T-helper 2 cell (primary cell): ENCODE measurements at regions not wholly inside any gene's neighbourhood (a gene's known extent, or its start where the extent isn't known, plus 50 kb on each side); places are given as distances from the start of the nearest gene placed in this dataset.
"Not testable (repeated sequence)": the region's sequence is repeated elsewhere in the genome, so short reads cannot be mapped to it uniquely, and the experiment has no call there.

Experiments
- DNase-seq, 5 experiments: peaks; one replicate each; pipeline versions ENCODE4 v3.0.0 to v3.0.0-alpha.2; 2012 to 2022

GRCh38 chr1:196160066-196160795, 448.0 kb downstream of the KCNT2 start:
- DNase-seq, result no peak

- DNase-seq, result no peak
Observed at GRCh38 chr1:196155586-196155985, 452.7 kb downstream of the KCNT2 start.

DNA sequence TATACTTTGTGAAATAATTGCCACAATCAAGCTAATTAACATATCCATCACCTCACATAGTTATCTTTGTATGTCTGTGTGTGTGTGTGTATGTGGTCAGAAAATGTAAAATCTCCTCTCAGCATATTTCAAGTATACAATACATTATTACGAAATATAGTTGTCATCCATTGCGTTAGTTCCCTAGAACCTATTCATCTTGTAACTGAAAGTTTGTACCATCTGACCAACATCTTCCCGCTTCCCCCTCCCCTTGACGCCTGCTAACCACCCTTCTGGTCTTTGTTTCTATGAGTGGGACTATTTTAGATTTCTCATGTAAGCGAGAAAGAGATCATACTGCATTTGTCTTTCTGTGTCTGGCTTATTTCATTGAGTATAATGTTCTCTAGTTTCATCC, 455.3 kb downstream of the KCNT2 start:
- peak in 1 of 5 experiments; percentile 41 for DNase-seq

- no peak for DNase-seq
Observed at GRCh38 chr1:196152086-196152485, 456.2 kb downstream of the KCNT2 start.

DNA sequence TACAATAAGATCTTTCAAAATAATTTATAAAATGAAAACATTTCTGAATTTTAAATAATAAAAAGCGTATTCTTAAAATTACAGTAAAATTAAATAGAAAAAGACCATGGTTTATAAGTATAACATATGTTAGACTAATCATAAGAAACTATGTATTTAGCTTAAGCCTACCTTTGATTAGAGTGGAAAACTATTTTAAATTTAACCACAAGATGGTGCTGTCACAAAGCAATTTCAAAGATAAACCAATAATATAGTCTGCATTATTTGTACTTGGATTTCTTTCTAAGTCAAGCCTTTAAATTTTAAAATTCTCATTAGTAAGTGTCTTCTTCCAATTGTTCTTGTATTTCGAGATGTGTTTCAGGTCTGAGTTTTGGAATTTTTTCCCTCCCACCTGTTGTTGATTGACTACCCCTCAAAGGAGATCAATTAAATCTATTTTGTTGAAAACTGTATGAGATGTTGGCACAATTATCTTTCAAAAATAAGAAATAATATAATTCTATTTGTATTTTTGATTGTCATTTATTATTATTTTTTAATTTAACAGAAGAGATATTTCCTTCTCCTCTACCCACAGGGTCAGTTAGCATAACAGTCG, 459.8 kb downstream of the KCNT2 start:
- DNase-seq, result peak in 1 of 5 experiments; percentile 16

- DNase-seq, result no peak
Observed at GRCh38 chr1:196147530-196147929, 460.7 kb downstream of the KCNT2 start.

DNA sequence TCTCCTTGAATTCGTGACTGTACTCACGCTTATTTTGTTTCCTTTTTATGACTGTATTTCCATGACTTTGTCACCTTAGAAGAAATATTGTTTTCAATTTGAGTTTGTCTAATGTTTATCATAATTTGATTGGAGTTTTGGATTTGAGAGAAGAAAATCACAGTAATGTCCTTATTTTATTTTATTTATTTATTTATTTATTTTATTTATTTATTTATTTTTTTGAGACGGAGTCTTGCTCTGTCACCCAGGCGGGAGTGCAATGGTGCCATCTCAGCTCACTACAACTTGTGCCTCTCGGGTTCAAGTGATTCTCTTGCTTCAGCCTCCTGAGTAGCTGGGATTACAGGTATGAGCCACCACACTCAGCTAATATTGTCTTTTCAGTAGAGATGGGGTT, 463.1 kb downstream of the KCNT2 start:
- not testable (repeated sequence) for DNase-seq

DNA sequence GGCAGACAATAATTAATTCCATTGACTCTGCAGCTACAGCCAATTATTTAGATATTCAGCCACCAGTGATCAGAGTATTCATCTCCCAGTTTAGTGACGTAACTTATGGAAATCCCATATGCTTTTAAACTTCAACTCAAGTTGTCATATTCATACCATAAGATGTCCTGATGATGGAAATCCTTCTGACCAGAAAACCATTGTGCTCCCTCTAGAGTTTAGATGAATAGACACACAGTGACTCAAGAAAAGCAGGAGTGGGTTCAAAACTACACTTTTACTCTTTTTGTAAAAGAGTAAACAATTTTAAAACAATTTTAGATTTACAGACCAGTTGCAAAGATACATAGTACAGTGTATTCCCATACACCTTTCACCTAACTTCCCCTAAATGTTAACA, 463.7 kb downstream of the KCNT2 start:
- no peak for DNase-seq

DNA sequence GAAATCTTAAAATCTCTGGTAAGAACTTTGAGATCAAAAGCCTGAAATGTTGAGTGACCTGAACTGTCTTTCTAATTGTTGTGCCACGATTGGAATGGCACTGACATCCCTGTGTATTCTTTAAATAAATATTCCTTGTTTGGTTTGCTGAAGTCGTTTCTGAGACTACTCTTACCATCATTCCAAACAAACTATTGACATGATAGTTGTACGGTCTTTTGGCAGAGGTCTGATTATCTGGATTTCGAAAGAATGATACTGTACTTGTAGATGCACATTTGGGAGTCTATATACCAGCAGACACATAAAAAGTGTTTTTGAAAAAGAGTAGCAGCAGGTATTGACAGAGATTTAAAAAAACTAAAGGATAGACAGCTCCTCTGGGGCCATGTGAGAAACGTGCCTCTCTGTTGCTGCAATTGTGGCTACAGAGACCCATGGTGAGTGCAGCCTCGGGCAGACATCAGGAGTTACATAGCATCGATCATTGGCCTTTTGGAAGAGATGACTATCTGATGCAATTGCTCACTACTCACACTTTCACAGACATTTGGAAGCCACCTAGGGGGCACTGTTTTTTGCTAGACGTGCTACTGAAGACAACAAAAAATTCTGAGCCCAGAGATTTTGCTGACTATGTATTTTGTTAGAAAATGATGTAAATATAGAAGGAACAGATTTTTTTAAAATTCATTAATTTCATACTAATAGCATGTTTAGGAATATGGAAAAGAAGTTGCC, 464.5 kb downstream of the KCNT2 start:
- DNase-seq, result no peak

DNA sequence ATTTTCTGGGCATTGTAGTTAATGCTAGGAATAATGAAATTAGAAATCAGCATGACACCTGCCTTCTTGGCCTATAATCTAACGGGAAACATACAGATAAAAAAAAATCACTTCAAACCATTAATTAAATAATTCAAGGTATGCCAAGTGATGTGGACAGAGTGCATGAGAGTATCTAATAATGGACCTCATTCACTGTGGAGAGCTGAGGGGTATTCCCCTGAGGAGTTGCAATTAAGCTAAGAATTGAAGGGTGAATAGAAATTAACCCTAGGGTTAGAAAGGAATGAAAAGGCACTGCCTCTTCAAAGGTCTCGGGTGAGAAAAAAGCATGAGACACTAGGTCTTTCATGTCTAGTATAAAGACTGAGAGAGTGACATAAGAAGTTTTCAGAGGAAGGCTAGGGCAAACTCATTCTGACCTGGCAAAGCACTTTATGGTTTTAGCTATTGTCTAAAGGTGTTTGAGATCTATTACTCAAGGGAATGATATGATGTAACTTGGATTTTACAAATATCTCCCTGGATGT, 466.1 kb downstream of the KCNT2 start:
- no peak for DNase-seq

- DNase-seq, result no peak
Observed at GRCh38 chr1:196136396-196136795, 471.8 kb downstream of the KCNT2 start.

- no peak for DNase-seq
Observed at GRCh38 chr1:196131691-196132090, 476.5 kb downstream of the KCNT2 start.

GRCh38 chr1:196128835-196129234, 479.4 kb downstream of the KCNT2 start:
- DNase-seq, result no peak

DNA sequence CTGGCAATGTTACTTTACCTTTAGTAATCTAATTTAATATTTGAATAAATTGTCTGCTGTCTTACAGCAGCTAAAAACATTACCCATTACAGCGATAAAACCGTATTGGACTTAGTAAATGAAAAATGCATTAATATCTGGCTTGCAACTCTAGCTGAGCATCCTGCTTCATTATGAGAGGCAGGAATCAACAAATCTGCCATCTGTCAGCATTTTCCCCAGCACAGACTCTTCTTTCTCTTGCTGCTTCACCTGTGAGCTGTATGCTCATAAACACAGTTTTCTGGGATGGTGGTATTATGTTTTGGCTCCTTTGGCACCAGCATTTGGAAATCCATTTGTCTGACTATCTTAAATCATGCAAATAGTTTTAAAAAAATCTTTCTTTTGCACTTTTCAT, 487.1 kb downstream of the KCNT2 start:
- DNase-seq, result no peak

- no peak for DNase-seq
Observed at GRCh38 chr1:196115646-196116045, 492.6 kb downstream of the KCNT2 start.

DNA sequence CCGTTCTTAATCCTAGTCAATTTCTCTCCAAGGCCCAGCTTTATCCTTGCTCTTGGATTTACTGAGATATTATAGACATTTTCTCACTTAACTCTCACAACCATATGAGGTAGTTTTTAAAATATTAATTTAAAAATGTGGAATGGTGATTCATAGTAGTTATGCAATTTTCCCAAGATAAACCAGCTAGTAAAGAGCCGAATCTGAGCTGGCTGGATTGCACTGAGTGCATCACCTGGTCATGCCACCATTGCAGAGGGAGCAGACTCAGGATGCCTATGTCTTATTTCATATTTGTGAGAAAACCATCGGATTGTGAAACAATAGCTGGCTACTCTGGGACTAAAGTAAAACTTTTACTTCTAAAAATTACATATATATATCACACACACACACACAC, 494.0 kb downstream of the KCNT2 start:
- no peak for DNase-seq

DNA sequence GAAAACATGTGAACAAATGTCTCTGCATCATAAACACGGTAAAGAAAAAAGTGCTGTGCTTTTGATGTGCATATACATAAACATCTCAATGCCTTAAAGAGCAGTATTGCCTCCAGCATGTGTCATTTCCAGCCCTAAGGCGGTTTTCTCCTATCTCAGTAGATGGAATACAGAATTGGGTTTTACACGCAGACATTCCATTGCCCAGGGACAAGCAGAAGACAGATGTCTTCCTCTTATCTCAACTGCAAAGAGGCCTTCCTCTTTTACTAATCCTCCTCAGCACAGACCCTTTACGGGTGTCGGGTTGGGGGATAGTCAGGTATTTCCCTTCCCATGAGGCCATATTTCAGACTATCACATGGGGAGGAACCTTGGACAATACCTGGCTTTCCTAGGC, 499.2 kb downstream of the KCNT2 start:
- DNase-seq, result not testable (repeated sequence)

- DNase-seq, result no peak
Observed at GRCh38 chr1:196105901-196106300, 502.3 kb downstream of the KCNT2 start.

DNA sequence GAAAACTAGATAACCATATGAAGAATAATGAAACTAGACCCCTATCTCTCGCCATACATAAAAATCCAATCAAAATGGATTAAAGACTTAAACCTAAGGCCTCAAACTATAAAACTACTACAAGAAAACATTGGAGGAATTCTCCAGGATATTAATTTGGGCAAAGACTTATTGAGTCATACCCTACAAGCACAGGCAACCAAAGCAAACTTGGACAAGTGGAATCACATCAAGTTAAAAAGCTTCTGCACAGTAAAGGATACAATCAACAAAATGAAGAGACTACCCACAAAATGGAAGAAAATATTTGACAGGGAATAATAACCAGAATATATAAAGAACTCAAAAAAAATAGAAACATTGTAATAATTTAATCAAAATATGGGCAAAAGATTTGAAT, 505.4 kb downstream of the KCNT2 start:
- no peak for DNase-seq

GRCh38 chr1:196098000-196098399, 510.2 kb downstream of the KCNT2 start:
- DNase-seq, result no peak

DNA sequence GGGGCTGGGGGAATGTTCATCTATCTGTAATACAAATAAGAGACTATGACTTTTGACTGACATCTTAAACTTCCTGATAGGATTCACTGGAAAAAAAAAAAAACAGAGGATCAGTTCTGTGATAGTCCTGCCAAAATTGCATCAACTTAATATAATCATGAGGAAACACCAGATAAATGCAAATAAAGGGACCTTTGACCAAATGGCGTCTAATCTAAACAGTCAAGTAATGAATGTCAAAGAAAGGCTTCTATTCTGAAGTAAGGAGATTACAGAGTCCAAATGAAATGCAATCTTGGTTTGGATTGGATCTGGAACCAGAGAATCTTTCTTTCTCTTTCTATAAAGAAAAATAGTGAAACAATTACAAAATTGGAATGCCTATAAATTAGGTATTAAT, 513.4 kb downstream of the KCNT2 start:
- no peak for DNase-seq

GRCh38 chr1:196091397-196092135, 516.7 kb downstream of the KCNT2 start:
- no peak for DNase-seq

DNA sequence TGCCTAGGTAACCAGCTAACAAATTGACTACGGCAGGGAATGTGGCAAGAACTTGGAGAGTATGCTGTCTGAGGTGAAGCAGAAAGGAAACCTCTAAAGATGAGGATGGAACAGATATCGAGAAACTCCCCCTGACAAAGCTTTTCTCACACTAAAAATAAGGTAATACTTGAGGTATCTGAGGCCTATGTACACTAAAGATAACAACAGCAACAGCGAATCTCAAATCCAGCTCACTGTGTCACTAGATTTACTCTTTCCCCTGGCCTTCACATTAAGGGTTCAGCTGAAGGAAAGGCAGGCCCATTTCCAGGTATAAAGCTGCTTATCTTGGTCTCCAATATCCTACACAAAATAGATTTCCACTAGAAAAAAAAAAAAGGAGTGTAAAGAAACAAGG, 518.0 kb downstream of the KCNT2 start:
- no peak for DNase-seq
